ENCODE measurements at regions not wholly inside any gene's neighbourhood (a gene's known extent, or its start where the extent isn't known, plus 50 kb on each side); places are given as distances from the start of the nearest gene placed in this dataset.

GRCh38 chr2:121856360-121856759 is 100.9 kb downstream of the TSN start:
- TF ChIP-seq MAX (IDR thresholded peaks at IDR 0.05; ENCODE audit: low read depth, low read length) (no peak), CTCF (IDR thresholded peaks at IDR 0.05; ENCODE audit: low read depth, low read length) (no peak), POLR2A (IDR thresholded peaks at IDR 0.05; ENCODE audit: extremely low read depth, insufficient read length) (no peak)
